H9 (cell line): ENCODE measurements at regions not wholly inside any gene's neighbourhood (a gene's known extent, or its start where the extent isn't known, plus 50 kb on each side); places are given as distances from the start of the nearest gene placed in this dataset.

Experiments used
- DNase-seq: peaks from one replicate; pipeline ENCODE4 v3.0.0-alpha.2; 2017
- H2AFZ ChIP-seq: one replicate; pipeline ENCODE4 v1.6.1; 2013; ENCODE audit warnings: mild to moderate bottlenecking, low read length, control low read depth, moderate library complexity
- H2AK5ac ChIP-seq: 2 replicates; pipeline ENCODE4 v1.6.1; 2013; ENCODE audit warnings: low read length, control low read depth, mixed read lengths; ENCODE audit not compliant: insufficient read length
- H2BK120ac ChIP-seq: one replicate; pipeline ENCODE4 v1.6.1; 2013; ENCODE audit warnings: low read depth, mild to moderate bottlenecking, low read length, control low read depth, inconsistent platforms; ENCODE audit not compliant: poor library complexity, severe bottlenecking
- H2BK12ac ChIP-seq: 2 replicates; pipeline ENCODE4 v1.6.1; 2013; ENCODE audit warnings: low read length, control low read depth, mixed read lengths, low read depth; ENCODE audit not compliant: insufficient read length
- H2BK15ac ChIP-seq: 2 replicates; pipeline ENCODE4 v1.6.1; 2013; ENCODE audit warnings: low read depth, low read length, control low read depth
- H2BK20ac ChIP-seq: one replicate; pipeline ENCODE4 v1.6.1; 2013; ENCODE audit warnings: low read depth, mild to moderate bottlenecking, low read length, control low read depth, inconsistent platforms; ENCODE audit not compliant: poor library complexity, severe bottlenecking
- H2BK5ac ChIP-seq: 2 replicates; pipeline ENCODE4 v1.6.1; 2013; ENCODE audit warnings: low read length, control low read depth, mixed read lengths; ENCODE audit not compliant: insufficient read length
- H3K14ac ChIP-seq: 2 replicates; pipeline ENCODE4 v1.6.1; 2013; ENCODE audit warnings: low read length, control low read depth; ENCODE audit not compliant: insufficient read depth
- H3K18ac ChIP-seq: 2 replicates; pipeline ENCODE4 v1.6.1; 2013; ENCODE audit warnings: low read depth, mild to moderate bottlenecking, mixed read lengths, low read length, control low read depth; ENCODE audit not compliant: insufficient read length
- H3K23ac ChIP-seq: 2 replicates; pipeline ENCODE4 v1.6.1; 2013; ENCODE audit warnings: low read length, control low read depth, mixed read lengths, low read depth; ENCODE audit not compliant: insufficient read length
- H3K23me2 ChIP-seq: 2 replicates; pipeline ENCODE4 v1.6.1; 2013; ENCODE audit warnings: low read depth, mild to moderate bottlenecking, mixed read lengths, low read length, control low read depth; ENCODE audit not compliant: insufficient read length, poor library complexity, severe bottlenecking
- H3K27ac ChIP-seq: 2 replicates; pipeline ENCODE4 v1.5.1; 2013; ENCODE audit warnings: low read length, control low read depth, mixed read lengths, low read depth; ENCODE audit not compliant: insufficient read length
- H3K27me3 ChIP-seq: 2 replicates; pipeline ENCODE4 v1.6.1; 2013; ENCODE audit warnings: low read length, control low read depth, inconsistent platforms; ENCODE audit not compliant: insufficient read depth
- H3K4ac ChIP-seq: 2 replicates; pipeline ENCODE4 v1.6.1; 2013; ENCODE audit warnings: low read depth, mild to moderate bottlenecking, control low read depth, inconsistent platforms, low read length, moderate library complexity
- H3K4me1 ChIP-seq: 2 replicates; pipeline ENCODE4 v1.6.1; 2013; ENCODE audit warnings: low read length, control low read depth, inconsistent platforms; ENCODE audit not compliant: insufficient read depth
- H3K4me2 ChIP-seq: 2 replicates; pipeline ENCODE4 v1.6.1; 2013; ENCODE audit warnings: low read length, control low read depth, mixed read lengths; ENCODE audit not compliant: insufficient read length, insufficient read depth
- H3K56ac ChIP-seq: 2 replicates; pipeline ENCODE4 v1.6.1; 2013; ENCODE audit warnings: low read depth, mild to moderate bottlenecking, mixed read lengths, low read length, control low read depth; ENCODE audit not compliant: insufficient read length
- H3K79me1 ChIP-seq: 2 replicates; pipeline ENCODE4 v1.6.1; 2013; ENCODE audit warnings: low read depth, mild to moderate bottlenecking, moderate library complexity, low read length, control low read depth, inconsistent platforms; ENCODE audit not compliant: insufficient read depth, poor library complexity, severe bottlenecking
- H3K79me2 ChIP-seq: 2 replicates; pipeline ENCODE4 v1.6.1; 2013; ENCODE audit warnings: low read length, control low read depth, inconsistent platforms; ENCODE audit not compliant: insufficient read depth
- H3K9ac ChIP-seq: 2 replicates; pipeline ENCODE4 v1.6.1; 2013; ENCODE audit warnings: low read length, control low read depth, mixed read lengths; ENCODE audit not compliant: insufficient read length; ENCODE audit errors: extremely low read depth
- H3K9me3 ChIP-seq: one replicate; pipeline ENCODE4 v1.6.1; 2013; ENCODE audit warnings: low read depth, low read length, inconsistent platforms; ENCODE audit not compliant: control insufficient read depth
- H3T11ph ChIP-seq: one replicate; pipeline ENCODE4 v1.6.1; 2013; ENCODE audit warnings: mild to moderate bottlenecking, low read length, control low read depth, inconsistent platforms
- H4K20me1 ChIP-seq: one replicate; pipeline ENCODE4 v1.6.1; 2013; ENCODE audit not compliant: control insufficient read depth, insufficient read length, insufficient read depth
- H4K5ac ChIP-seq: 2 replicates; pipeline ENCODE4 v1.6.1; 2013; ENCODE audit warnings: low read depth, mild to moderate bottlenecking, mixed read lengths, low read length, control low read depth; ENCODE audit not compliant: insufficient read length
- H4K8ac ChIP-seq: replicated peaks from 2 replicates; pipeline ENCODE4 v1.6.1; 2013; ENCODE audit warnings: low read length, control low read depth, mixed read lengths, low read depth; ENCODE audit not compliant: insufficient read length
- H4K91ac ChIP-seq: 2 replicates; pipeline ENCODE4 v1.6.1; 2013; ENCODE audit warnings: low read depth, mild to moderate bottlenecking, moderate library complexity, mixed read lengths, low read length, control low read depth; ENCODE audit not compliant: insufficient read length
- H3K27ac Mint-ChIP-seq, 3 experiments: 2 replicates in 2 of 3; 3 replicates in 1 of 3; pipeline ENCODE4 v1.8.0; 2020 to 2021; ENCODE audit warnings: mixed read lengths in 3 of 3, mild to moderate bottlenecking in 1 of 3, moderate library complexity in 1 of 3
- H3K27me3 Mint-ChIP-seq: 2 replicates; pipeline ENCODE4 v1.8.0; 2021; ENCODE audit warnings: low read depth, mild to moderate bottlenecking, moderate library complexity, mixed read lengths
- H3K36me3 Mint-ChIP-seq, 3 experiments: 2 replicates in 2 of 3; 3 replicates in 1 of 3; pipeline ENCODE4 v1.8.0; 2020 to 2021; ENCODE audit warnings: low read depth in 3 of 3, mixed read lengths in 3 of 3; ENCODE audit not compliant: insufficient read depth in 1 of 3
- H3K4me1 Mint-ChIP-seq, 2 experiments: 2 replicates each; pipeline ENCODE4 v1.8.0; 2020; ENCODE audit warnings: mixed read lengths in 2 of 2
- H3K4me3 Mint-ChIP-seq, 2 experiments: 2 replicates in 1 of 2; 3 replicates in 1 of 2; pipeline ENCODE4 v1.8.0; 2020 to 2021; ENCODE audit warnings: mild to moderate bottlenecking in 2 of 2, mixed read lengths in 2 of 2, moderate library complexity in 1 of 2
- H3K9me3 Mint-ChIP-seq, 2 experiments: 2 replicates in 1 of 2; 3 replicates in 1 of 2; pipeline ENCODE4 v1.8.0; 2020; ENCODE audit warnings: mild to moderate bottlenecking in 2 of 2, mixed read lengths in 2 of 2, moderate library complexity in 1 of 2
- CTCF ChIP-seq: fragments of 200-600 bp; sonication (generic); conservative IDR thresholded peaks from 3 replicates; pipeline ENCODE4 v1.8.0; 2021; ENCODE audit warnings: antibody characterized with exemption, mild to moderate bottlenecking
- WGBS: extraction: QIAGEN DNeasy Blood & Tissue Kit; methylation state at CpG from one replicate; pipeline ENCODE4 v1.1.7; 2013; ENCODE audit warnings: missing lambda C conversion rate, low lambda C conversion rate, mixed read lengths; ENCODE audit not compliant: insufficient read length; ENCODE audit errors: extremely low coverage; 5-methylcytosine and 5-hydroxymethylcytosine counted together

DNA sequence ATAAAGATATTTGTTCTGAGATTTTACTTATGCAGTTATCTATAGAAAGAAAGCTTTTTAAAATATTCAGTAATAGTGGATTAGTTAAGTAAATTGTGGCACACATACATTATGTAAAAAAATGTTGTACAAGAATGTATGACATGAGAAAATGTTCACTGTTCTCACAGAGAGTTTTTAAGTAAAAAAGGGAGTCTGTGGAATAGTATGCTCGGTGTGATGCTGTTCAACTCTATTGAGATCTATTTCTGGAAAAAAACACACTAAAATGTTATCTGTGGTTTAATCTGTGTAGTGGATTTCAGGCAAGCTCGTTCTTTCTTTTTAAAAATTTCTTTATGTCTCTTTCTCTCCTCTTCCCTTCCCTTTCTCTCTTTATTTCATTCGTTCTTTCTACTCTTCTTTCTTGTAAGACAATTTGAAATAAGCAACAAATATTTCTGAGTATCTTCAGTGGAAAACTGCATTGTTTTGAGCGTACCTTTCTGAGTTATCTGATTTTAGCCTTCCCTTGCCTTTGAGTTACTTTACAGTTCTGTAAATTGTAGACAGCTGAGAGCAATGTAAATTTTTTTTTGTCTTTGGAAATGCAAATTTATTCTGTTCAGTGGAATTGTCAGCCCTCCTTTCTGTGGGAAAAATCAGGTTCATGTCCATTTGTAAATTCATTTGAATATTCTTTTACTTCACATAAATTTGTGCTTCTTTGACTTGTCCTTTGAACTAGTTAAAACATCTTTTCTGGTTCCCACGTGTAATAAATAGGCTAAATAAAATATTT is 229.0 kb upstream of the NOX3 start:
- no peaks in the 10 kb centered on the region for H3K79me1 ChIP-seq
- no peak overlapping the region for H2BK20ac ChIP-seq
- 100% methylated on average over 1 of the region's 5 CpGs for WGBS
- H3K23ac ChIP-seq = no peak overlapping the region
- H3K56ac ChIP-seq = no peak overlapping the region
- no peak overlapping the region for H2BK15ac ChIP-seq
- H2AK5ac ChIP-seq = no peak overlapping the region
- H4K20me1 ChIP-seq = no peaks in the 10 kb centered on the region
- H2BK120ac ChIP-seq = no peak overlapping the region
- H4K5ac ChIP-seq = no peak overlapping the region
- no peak overlapping the region for H3T11ph ChIP-seq
- no peak overlapping the region for H3K27ac Mint-ChIP-seq
- H3K9ac ChIP-seq = no peak overlapping the region
- no peak for TF ChIP-seq CTCF
- H3K18ac ChIP-seq = no peak overlapping the region
- no peak for DNase-seq
- no peaks in the 10 kb centered on the region for H3K23me2 ChIP-seq
- no peaks in the 10 kb centered on the region for H3K9me3 ChIP-seq
- no peak overlapping the region for H3K4me2 ChIP-seq
- H3K36me3 Mint-ChIP-seq = no peaks in the 10 kb centered on the region
- no peak overlapping the region for H3K4me3 Mint-ChIP-seq
- no peaks in the 10 kb centered on the region for H3K4me1 ChIP-seq
- no peak overlapping the region for H4K91ac ChIP-seq
- no peaks in the 10 kb centered on the region for H3K27me3 ChIP-seq
- H2BK12ac ChIP-seq = no peak overlapping the region
- H3K14ac ChIP-seq = no peak overlapping the region
- H3K79me2 ChIP-seq = no peaks in the 10 kb centered on the region
- H2BK5ac ChIP-seq = no peak overlapping the region
- H2AFZ ChIP-seq = no peak overlapping the region
- H3K27ac ChIP-seq = no peak overlapping the region
- peaks cover 16 to 17% of the 10 kb centered on the region in 2 experiments for H3K4me1 Mint-ChIP-seq
- H3K27me3 Mint-ChIP-seq = no peaks in the 10 kb centered on the region
- no peak overlapping the region for H4K8ac ChIP-seq
- no peak overlapping the region for H3K4ac ChIP-seq
- no peaks in the 10 kb centered on the region for H3K9me3 Mint-ChIP-seq
